ENCODE measurements at regions not wholly inside any gene's neighbourhood (a gene's known extent, or its start where the extent isn't known, plus 50 kb on each side); places are given as distances from the start of the nearest gene placed in this dataset.

DNA sequence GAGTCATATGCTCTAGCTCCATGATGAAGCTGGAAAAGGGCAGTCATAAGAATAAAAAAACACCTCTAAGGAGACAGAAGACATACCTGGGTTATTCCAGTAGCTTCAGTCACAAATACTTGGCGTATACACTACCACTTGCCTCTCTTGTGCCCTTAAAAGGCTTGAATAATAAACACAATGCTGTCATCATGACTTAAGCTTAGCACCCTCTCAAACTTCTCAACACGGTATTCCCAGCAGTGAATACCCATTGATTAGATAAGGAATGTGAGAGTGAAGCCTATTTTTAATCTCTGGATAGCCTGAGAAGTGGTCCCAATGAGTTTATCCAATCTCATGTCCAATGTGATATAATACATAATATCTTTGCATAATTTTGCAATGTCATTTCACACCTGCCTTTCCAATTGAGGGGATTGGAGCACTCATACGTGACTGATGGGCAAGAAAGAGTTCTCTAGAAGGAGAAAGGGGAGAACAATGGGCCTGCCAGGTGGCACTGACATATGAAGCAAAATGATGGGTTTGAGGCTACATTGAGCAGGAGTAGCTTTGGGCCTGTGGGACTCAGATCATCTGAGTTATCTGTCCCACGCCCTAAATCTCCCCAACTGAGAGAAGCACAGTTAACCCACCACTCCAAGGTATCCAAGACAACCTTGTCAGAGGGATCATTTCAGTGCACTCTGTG is 298.6 kb upstream of the DAB1 start:
- Histone ChIP-seq H3K27ac (no peak overlapping the region), H3K36me3 (no peaks in the 10 kb centered on the region), H3K4me3 (no peak overlapping the region), H3K27me3 (replicated peaks in 1 of 7) (no peaks in the 10 kb centered on the region), H3K9me3 (no peaks in the 10 kb centered on the region), H3K4me1 (no peaks in the 10 kb centered on the region)
- intact Hi-C loops (cut with DNase I; ENCODE audit: low total_unique reads), result no loop called here
- 67 to 79% (median 78%) methylated on average over 4 of the region's 4 CpGs for WGBS, 5 donors
- DNase-seq, result no peak
- TF ChIP-seq POLR2A (IDR thresholded peaks at IDR 0.05), result no peak

DNA sequence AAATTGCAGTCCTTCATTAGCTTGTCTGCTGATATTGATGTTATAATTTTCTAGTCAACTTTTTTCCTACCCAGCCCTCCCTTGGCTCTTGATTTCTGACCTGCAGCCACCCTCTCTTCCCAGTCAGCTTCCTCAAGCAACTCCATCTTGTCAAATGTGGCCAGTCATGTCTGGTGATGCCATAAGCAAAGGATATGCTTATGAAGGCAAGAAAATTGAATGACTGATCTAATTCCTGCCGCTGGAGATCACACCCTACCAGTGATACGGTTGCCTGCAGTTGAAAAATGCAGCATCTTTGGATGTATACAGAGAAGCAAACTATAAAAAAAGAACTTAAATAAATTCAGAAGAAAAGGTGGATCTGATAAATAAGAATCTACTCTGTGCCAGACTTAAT is 297.1 kb upstream of the DAB1 start:
- no peak for TF ChIP-seq POLR2A (IDR thresholded peaks at IDR 0.05)
- TF ChIP-seq, protein P1, sequence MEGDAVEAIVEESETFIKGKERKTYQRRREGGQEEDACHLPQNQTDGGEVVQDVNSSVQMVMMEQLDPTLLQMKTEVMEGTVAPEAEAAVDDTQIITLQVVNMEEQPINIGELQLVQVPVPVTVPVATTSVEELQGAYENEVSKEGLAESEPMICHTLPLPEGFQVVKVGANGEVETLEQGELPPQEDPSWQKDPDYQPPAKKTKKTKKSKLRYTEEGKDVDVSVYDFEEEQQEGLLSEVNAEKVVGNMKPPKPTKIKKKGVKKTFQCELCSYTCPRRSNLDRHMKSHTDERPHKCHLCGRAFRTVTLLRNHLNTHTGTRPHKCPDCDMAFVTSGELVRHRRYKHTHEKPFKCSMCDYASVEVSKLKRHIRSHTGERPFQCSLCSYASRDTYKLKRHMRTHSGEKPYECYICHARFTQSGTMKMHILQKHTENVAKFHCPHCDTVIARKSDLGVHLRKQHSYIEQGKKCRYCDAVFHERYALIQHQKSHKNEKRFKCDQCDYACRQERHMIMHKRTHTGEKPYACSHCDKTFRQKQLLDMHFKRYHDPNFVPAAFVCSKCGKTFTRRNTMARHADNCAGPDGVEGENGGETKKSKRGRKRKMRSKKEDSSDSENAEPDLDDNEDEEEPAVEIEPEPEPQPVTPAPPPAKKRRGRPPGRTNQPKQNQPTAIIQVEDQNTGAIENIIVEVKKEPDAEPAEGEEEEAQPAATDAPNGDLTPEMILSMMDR (IDR thresholded peaks at IDR 0.05 in 8 of 11, conservative IDR thresholded peaks at IDR 0.05 in 3 of 11), result no peak
- no peak for TF ChIP-seq POLR2AphosphoS5 (IDR thresholded peaks at IDR 0.05)
- H3K4me3 ChIP-seq, result no peak overlapping the region
- whole genome bisulfite sequencing, 5 donors, result 75 to 99% (median 93%) methylated on average over 2 of the region's 2 CpGs
- H3K27ac ChIP-seq, result no peak overlapping the region
- DNase-seq, result no peak
- no peaks in the 10 kb centered on the region for H3K36me3 ChIP-seq
- intact Hi-C loops (cut with DNase I; ENCODE audit: low total_unique reads), result no loop called here
- no peaks in the 10 kb centered on the region for H3K27me3 ChIP-seq (replicated peaks in 1 of 7)
- no peaks in the 10 kb centered on the region for H3K9me3 ChIP-seq
- H3K4me1 ChIP-seq, result no peaks in the 10 kb centered on the region

DNA sequence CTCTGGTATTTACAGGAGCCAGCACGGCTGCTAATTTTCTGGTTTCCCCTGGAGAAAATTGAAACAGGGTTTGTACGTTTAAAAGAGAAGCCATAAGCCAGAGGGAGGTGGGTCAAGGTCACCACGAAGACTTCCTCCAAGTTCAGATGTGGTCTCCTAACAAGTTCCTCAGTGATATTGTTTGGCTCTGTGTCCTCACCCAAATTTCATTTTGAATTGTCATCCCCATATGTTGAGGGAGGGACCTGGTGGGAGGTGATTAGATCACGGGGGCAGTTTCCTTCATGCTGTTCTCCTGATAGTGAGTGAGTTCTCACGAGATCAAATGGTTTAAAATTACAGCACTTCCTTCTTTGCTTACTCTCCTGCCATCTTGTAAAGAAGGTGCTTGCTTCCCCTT is 295.4 kb upstream of the DAB1 start:
- H3K27me3 ChIP-seq (replicated peaks in 1 of 7), result no peaks in the 10 kb centered on the region
- intact Hi-C loops (cut with DNase I; ENCODE audit: low total_unique reads), result no loop called here

DNA sequence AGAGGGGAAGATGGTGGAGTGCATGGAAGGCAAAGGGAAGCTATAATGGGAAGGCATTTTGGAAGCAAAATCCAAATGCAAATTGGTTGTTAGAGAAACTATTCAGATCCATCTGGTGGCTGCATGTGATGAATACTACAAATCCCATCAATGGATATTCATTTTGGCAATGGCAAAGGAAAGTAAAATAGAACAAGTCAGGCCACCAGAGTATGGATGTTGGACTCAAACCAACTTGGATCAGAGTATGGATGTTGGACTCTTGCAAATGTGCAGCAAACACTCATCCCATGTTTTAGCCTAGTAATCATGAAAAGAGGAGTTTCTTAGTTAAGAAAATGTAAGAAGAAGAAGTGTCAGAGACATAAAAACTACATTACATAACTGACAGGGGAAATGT is 289.6 kb upstream of the DAB1 start:
- intact Hi-C loops (cut with DNase I; ENCODE audit: low total_unique reads), result no loop called here
- Histone ChIP-seq H3K4me3 (no peak overlapping the region), H3K27ac (no peak overlapping the region), H3K27me3 (replicated peaks in 1 of 7) (no peaks in the 10 kb centered on the region), H3K36me3 (no peaks in the 10 kb centered on the region), H3K4me1 (no peaks in the 10 kb centered on the region), H3K9me3 (no peaks in the 10 kb centered on the region)
- TF ChIP-seq POLR2A (IDR thresholded peaks at IDR 0.05) (no peak), POLR2AphosphoS5 (IDR thresholded peaks at IDR 0.05) (no peak)
- TF ChIP-seq, protein P1 (IDR thresholded peaks at IDR 0.05 in 8 of 11, conservative IDR thresholded peaks at IDR 0.05 in 3 of 11), result no peak
- no peak for DNase-seq

More for the DNA sequence above, 295.4 kb upstream of the DAB1 start:
- no peak overlapping the region for H3K27ac ChIP-seq
- H3K9me3 ChIP-seq, result no peaks in the 10 kb centered on the region
- no peaks in the 10 kb centered on the region for H3K36me3 ChIP-seq
- no peaks in the 10 kb centered on the region for H3K4me1 ChIP-seq
- 13 to 26% (median 19%) methylated on average over 5 of the region's 5 CpGs for WGBS, 5 donors
- no peak for DNase-seq
- TF ChIP-seq POLR2AphosphoS5 (IDR thresholded peaks at IDR 0.05), result no peak
- TF ChIP-seq, protein P1 (IDR thresholded peaks at IDR 0.05 in 8 of 11, conservative IDR thresholded peaks at IDR 0.05 in 3 of 11), result no peak
- H3K4me3 ChIP-seq, result no peak overlapping the region

DNA sequence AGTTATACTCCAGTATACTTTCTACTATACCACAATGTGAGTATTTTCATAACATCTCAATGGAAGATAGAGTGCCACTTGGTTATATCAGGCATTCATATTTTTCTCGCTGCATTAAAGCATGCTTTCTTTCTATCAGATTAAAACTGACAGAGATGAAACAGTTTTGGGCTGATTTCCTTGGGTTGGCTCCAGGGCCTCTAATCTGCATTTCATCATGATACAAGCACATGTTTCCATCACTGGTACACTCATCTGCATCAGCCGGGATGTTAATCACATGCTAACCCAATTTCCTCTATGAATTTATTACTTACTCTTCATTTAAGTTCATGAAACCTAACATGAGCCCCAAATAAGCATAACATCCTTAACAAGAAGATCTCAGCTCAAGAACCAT is 289.0 kb upstream of the DAB1 start:
- H3K4me3 ChIP-seq, result no peak overlapping the region
- no peaks in the 10 kb centered on the region for H3K4me1 ChIP-seq
- no peak overlapping the region for H3K27ac ChIP-seq
- DNase-seq, result no peak
- H3K9me3 ChIP-seq, result no peaks in the 10 kb centered on the region
- intact Hi-C loops (cut with DNase I; ENCODE audit: low total_unique reads), result no loop called here
- no peaks in the 10 kb centered on the region for H3K36me3 ChIP-seq
- TF ChIP-seq POLR2AphosphoS5 (IDR thresholded peaks at IDR 0.05) (no peak), POLR2A (IDR thresholded peaks at IDR 0.05) (no peak)
- TF ChIP-seq, protein P1 (IDR thresholded peaks at IDR 0.05 in 8 of 11, conservative IDR thresholded peaks at IDR 0.05 in 3 of 11), result no peak
- H3K27me3 ChIP-seq (replicated peaks in 1 of 7), result no peaks in the 10 kb centered on the region
- WGBS, 5 donors, result 75 to 93% (median 82%) methylated on average over 2 of the region's 2 CpGs

Measured in spleen (tissue), 11 donors.